Breast epithelium (tissue), 4 donors: ENCODE measurements at regions not wholly inside any gene's neighbourhood (a gene's known extent, or its start where the extent isn't known, plus 50 kb on each side); places are given as distances from the start of the nearest gene placed in this dataset.

Source experiments
- DNase-seq, 2 donors: peaks; one replicate each; pipeline ENCODE4 v3.0.0-alpha.2; 2019; ENCODE audit warnings: low spot score in 2 of 2
- H3K27ac ChIP-seq, 2 donors: fragments of 200-600 bp; sonication (generic) in 1 of 2; one replicate each; pipeline ENCODE4 v1.5.1; 2016 to 2019; ENCODE audit warnings: mild to moderate bottlenecking in 1 of 2
- H3K27me3 ChIP-seq, 2 donors: fragments of 200-600 bp; sonication (generic) in 1 of 2; one replicate each; pipeline versions ENCODE4 v1.5.1 to v1.6.0; 2017 to 2019; ENCODE audit warnings: control low read depth in 1 of 2, mild to moderate bottlenecking in 1 of 2
- H3K36me3 ChIP-seq: fragments of 200-600 bp; one replicate; pipeline ENCODE4 v1.5.1; 2019
- H3K4me1 ChIP-seq, 2 donors: fragments of 200-600 bp; sonication (generic); one replicate each; pipeline ENCODE4 v1.5.1; 2016 to 2019; ENCODE audit warnings: control low read depth in 1 of 2
- H3K4me3 ChIP-seq, 3 donors: fragments of 200-600 bp; sonication (generic); 1 replicate in 2 of 3; 2 replicates in 1 of 3; pipeline ENCODE4 v1.5.1; 2016 to 2019; ENCODE audit warnings: mild to moderate bottlenecking in 3 of 3, moderate library complexity in 2 of 3
- H3K9me3 ChIP-seq, 2 donors: fragments of 200-600 bp; sonication (generic) in 1 of 2; one replicate each; pipeline ENCODE4 v1.5.1; 2016 to 2019; ENCODE audit warnings: control low read depth in 1 of 2
- CTCF ChIP-seq, 3 donors: fragments of 450-650 bp; IDR thresholded peaks; one replicate each; pipeline ENCODE4 v1.5.1; 2016 to 2017; ENCODE audit warnings: antibody characterized with exemption in 3 of 3, mild to moderate bottlenecking in 3 of 3, moderate library complexity in 3 of 3
- POLR2A ChIP-seq: fragments of 450-650 bp; IDR thresholded peaks from one replicate; pipeline ENCODE4 v1.6.1; 2016; ENCODE audit warnings: antibody characterized with exemption, mild to moderate bottlenecking, moderate library complexity
- POLR2AphosphoS5 ChIP-seq, 3 donors: sonication (generic); formaldehyde crosslinking; IDR thresholded peaks; one replicate each; pipeline ENCODE4 v1.6.1; 2017; ENCODE audit warnings: antibody characterized with exemption in 3 of 3
- intact Hi-C: fragments of 100-400 bp; cut with DNase I; formaldehyde crosslinking; loops from one replicate; pipeline ENCODE4 v1.15.1; 2023; ENCODE audit warnings: low total_unique reads

GRCh38 chr4:174036576-174036975, 246.9 kb downstream of the FBXO8 start:
- intact Hi-C loops = no loop called here

GRCh38 chr4:174036111-174036510, 247.4 kb downstream of the FBXO8 start:
- TF ChIP-seq POLR2AphosphoS5 (IDR thresholded peaks at IDR 0.05) = no peak
- TF ChIP-seq CTCF (IDR thresholded peaks at IDR 0.05) = no peak
- no peak for TF ChIP-seq POLR2A
- Histone ChIP-seq H3K4me3 (no peak overlapping the region), H3K27me3 (no peaks in the 10 kb centered on the region), H3K36me3 (no peaks in the 10 kb centered on the region), H3K4me1 (no peaks in the 10 kb centered on the region), H3K9me3 (no peaks in the 10 kb centered on the region), H3K27ac (no peak overlapping the region)
- intact Hi-C loops = no loop called here
- DNase-seq = no peak

More at GRCh38 chr4:174036576-174036975, 246.9 kb downstream of the FBXO8 start:
- H3K4me3 ChIP-seq = no peak overlapping the region
- no peaks in the 10 kb centered on the region for H3K27me3 ChIP-seq
- H3K27ac ChIP-seq = no peak overlapping the region
- no peak for DNase-seq
- H3K4me1 ChIP-seq = no peaks in the 10 kb centered on the region
- no peaks in the 10 kb centered on the region for H3K9me3 ChIP-seq
- TF ChIP-seq POLR2AphosphoS5 (IDR thresholded peaks at IDR 0.05) = no peak
- TF ChIP-seq POLR2A = no peak
- H3K36me3 ChIP-seq = no peaks in the 10 kb centered on the region

- H3K4me3 ChIP-seq = no peak overlapping the region
- H3K27ac ChIP-seq = no peak overlapping the region
- H3K4me1 ChIP-seq = no peaks in the 10 kb centered on the region
- no peaks in the 10 kb centered on the region for H3K27me3 ChIP-seq
- no peaks in the 10 kb centered on the region for H3K9me3 ChIP-seq
- no peaks in the 10 kb centered on the region for H3K36me3 ChIP-seq
- intact Hi-C loops = no loop called here
- TF ChIP-seq POLR2AphosphoS5 (IDR thresholded peaks at IDR 0.05) (no peak), POLR2A (no peak), CTCF (IDR thresholded peaks at IDR 0.05) (no peak)
- no peak for DNase-seq
These were observed 259.8 kb downstream of the FBXO8 start for GRCh38 chr4:174023641-174024040.

- DNase-seq = no peak
- no peak overlapping the region for H3K27ac ChIP-seq
- no peaks in the 10 kb centered on the region for H3K9me3 ChIP-seq
- H3K4me1 ChIP-seq = no peaks in the 10 kb centered on the region
- no peaks in the 10 kb centered on the region for H3K36me3 ChIP-seq
- no peak for TF ChIP-seq POLR2AphosphoS5 (IDR thresholded peaks at IDR 0.05)
- no peak for TF ChIP-seq CTCF (IDR thresholded peaks at IDR 0.05)
- TF ChIP-seq POLR2A = no peak
- no peaks in the 10 kb centered on the region for H3K27me3 ChIP-seq
- intact Hi-C loops = no loop called here
- no peak overlapping the region for H3K4me3 ChIP-seq
These were observed 265.2 kb downstream of the FBXO8 start for GRCh38 chr4:174018236-174018635.

- TF ChIP-seq POLR2A (no peak), POLR2AphosphoS5 (IDR thresholded peaks at IDR 0.05) (no peak), CTCF (IDR thresholded peaks at IDR 0.05) (no peak)
- Histone ChIP-seq H3K27ac (no peak overlapping the region), H3K4me3 (no peak overlapping the region), H3K9me3 (no peaks in the 10 kb centered on the region), H3K27me3 (no peaks in the 10 kb centered on the region), H3K4me1 (no peaks in the 10 kb centered on the region), H3K36me3 (no peaks in the 10 kb centered on the region)
- no peak for DNase-seq
- intact Hi-C loops = no loop called here
These were observed 267.2 kb downstream of the FBXO8 start for GRCh38 chr4:174016251-174016650.

GRCh38 chr4:174012886-174013259, 270.6 kb downstream of the FBXO8 start:
- no peak for DNase-seq
- intact Hi-C loops = no loop called here

More at GRCh38 chr4:174012886-174013259, 270.6 kb downstream of the FBXO8 start:
- Histone ChIP-seq H3K27ac (no peak overlapping the region), H3K9me3 (no peaks in the 10 kb centered on the region), H3K36me3 (no peaks in the 10 kb centered on the region), H3K4me3 (no peak overlapping the region), H3K4me1 (no peaks in the 10 kb centered on the region), H3K27me3 (no peaks in the 10 kb centered on the region)
- TF ChIP-seq POLR2AphosphoS5 (IDR thresholded peaks at IDR 0.05) (no peak), POLR2A (no peak), CTCF (IDR thresholded peaks at IDR 0.05) (no peak)
